Cerebellar nuclear complex (tissue), 1 donor: ENCODE measurements at regions not wholly inside any gene's neighbourhood (a gene's known extent, or its start where the extent isn't known, plus 50 kb on each side); places are given as distances from the start of the nearest gene placed in this dataset.

Experiments
- DNase-seq, 2 experiments: peaks; one replicate each; lab custom pipeline; 2025; lab: John Stamatoyannopoulos, UW

DNA sequence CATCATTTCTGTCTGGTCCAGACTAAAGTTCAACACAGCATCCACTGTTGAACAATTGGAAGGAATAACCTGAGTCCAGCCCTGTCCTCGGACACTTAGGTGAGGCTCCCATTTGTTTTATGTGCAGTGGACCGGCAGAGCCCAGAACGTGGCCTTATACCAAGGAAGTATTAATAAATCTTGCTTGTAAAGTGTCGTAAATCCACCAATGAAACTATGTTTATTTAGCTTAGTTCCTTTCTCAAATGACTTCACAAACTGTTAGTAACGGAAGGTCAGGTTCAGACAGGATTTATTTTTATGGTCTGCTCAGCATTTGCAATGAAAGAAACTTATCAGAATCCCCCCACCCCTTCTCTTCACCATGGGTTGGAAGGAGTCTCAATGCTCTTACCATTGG lies 149.5 kb downstream of the PCSK1 start:
- no peak for DNase-seq

DNA sequence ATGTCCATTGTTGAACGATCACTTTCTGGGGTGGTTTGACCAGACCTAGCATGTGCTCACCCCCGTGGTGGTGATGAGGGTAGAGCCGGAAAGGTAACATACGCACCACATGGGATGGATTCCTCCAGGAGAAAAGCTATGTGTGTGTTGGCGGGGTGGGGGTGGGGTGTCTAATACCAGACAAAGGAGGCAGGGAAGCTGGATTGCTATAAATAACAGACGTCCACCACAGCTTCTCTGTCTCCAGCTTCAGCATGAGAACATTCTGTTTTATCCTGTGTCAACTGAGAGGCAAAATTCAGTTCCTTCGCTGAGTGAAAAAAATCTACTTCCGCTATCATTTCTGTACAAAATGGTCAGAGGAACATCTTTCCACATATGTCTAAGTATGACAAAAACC lies 151.0 kb downstream of the PCSK1 start:
- DNase-seq, result no peak

DNA sequence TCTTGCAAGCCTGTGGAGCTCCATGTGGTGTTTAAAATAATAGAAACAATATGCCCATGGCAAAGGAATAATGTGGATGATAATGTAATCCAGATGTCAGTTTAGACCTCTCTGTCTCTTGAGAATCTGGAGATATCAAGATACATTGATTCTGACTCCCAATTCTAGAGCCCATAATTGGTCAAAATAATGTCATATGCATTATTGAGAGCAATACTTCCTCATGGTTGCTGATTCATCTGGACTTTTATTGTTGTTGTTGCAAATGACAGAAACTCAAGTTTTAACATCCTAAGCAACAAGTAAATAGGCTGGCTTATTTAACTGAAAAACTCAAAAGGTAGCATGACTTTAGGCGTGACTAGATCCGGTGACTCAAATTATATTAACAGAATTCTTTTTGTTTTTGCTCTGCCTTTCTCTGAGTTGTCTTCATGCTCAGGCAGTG lies 152.1 kb downstream of the PCSK1 start:
- DNase-seq, result no peak

DNA sequence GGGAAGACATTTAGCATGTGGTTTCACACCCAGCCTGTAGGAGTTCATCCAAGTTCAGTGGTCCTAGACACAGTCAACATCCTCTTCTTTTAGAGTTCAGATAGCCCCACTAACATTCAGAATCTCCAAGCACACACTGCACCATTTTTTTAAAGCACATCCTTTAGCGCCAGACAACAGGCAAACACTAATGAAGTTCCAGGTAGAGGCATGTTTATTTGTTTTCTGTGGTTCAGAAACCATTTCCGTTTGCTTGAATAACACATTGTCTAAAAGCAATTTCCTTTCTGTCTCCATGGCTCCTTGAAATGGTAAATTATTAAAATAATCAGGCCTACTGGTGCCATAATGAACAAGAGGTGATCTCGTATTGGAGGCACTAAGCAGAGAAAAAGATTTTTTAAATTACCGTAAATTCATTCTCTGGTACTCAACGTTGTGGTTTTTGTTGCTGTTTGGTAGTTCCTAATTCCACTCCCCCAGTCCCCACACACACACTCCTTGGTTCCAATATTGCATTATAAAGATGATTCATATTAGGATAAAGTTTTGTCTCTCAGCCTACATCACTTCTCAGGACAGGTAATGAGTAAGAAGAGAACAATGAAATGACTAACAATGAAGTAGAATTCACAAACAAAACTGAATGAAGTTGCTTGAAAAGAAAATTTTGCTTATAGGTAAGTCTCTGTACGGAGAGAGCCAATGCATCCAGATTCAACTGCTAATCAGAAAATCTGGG lies 153.1 kb downstream of the PCSK1 start:
- DNase-seq, result no peak

DNA sequence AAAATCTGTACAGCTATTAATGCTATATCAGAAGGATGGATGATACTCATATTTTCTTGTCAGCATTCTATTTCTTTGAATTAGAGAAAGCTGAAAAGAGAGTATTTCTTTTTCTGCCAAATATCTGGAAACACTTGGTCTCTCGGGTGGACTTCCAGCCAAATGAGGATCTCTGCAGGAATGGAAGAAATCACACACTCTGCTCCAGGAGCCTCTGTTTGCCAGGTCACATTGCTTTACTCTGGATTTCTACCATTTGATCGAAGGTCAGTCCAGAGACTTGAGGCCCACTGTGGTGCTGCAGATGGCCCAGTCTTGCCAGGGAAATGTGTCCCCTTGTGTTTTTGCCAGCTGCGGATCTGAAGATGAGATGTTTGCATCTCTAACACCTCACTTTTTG lies 154.1 kb downstream of the PCSK1 start:
- no peak for DNase-seq

DNA sequence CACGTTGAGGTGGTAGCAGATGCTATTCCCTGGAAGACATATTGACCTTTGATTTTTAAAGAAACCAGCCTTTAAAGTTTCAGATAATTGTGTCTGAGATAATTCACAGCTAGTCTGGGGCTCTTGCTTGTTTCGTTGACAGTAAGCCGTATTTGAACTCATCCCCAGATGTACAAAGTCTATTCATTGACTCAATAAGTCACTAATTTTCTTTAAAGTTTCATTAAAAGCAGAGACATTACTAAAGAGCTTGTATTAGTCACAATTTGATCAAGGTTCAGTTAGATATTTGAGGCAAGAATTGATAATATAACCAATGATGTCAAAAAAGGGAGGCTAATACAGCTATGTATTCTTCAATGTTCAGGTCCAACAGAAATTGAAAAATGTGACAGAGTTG lies 158.0 kb downstream of the PCSK1 start:
- DNase-seq, result no peak

DNA sequence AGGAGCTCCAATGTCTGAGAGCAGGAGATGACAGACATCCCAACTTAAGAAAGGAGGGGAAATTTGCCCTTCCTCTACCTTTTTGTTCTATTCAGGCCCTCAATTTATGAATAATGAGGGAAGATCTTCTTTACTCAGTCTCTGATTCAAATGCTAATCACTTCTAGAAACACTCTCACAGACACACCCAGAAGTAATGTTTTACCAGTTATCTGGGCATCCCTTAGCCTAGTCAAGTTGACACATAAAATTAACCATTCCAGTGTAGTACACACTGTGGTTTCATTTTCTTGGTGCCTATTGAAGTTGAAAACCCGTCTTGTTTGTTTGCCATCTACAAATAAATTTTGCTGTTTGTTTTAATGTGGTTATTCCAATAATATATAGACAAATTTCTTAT lies 167.6 kb downstream of the PCSK1 start:
- DNase-seq, result no peak

DNA sequence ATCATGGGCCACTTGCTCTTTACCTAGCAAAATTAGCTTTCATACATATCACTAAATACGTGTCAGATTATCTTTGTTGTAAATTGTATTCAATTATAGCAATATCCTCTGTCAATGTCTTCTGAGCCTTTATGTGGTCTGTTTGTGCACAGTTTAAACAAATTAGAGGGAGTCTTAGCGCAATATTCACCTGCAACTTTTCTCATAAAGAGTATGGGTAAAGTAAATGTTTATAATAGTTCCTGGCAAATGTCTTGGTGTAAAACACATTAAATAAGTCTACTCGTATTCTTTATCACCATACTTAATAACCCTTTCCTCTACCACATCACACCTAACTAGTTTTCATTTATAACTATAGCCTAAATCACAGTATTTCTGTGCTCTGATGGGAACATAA lies 169.0 kb downstream of the PCSK1 start:
- DNase-seq, result no peak

DNA sequence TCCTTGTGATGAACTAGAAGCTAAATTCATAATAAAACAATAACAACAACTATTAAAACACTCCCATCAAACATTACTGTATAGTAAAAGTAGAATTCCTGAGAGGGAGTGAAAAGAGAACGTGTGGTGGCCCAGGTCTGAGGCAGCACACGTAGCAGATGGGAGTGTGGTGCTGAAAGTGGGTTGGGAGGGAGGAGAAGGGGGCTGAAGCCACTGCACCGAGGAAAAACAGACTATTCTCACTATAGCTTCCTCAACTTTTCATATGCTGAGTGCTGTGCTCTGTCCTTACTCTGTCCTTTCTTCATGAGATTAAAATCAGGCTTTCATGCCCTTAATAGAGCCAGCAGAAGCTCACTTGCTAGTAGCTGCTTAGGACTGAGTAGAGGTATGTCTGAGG lies 170.9 kb downstream of the PCSK1 start:
- no peak for DNase-seq

DNA sequence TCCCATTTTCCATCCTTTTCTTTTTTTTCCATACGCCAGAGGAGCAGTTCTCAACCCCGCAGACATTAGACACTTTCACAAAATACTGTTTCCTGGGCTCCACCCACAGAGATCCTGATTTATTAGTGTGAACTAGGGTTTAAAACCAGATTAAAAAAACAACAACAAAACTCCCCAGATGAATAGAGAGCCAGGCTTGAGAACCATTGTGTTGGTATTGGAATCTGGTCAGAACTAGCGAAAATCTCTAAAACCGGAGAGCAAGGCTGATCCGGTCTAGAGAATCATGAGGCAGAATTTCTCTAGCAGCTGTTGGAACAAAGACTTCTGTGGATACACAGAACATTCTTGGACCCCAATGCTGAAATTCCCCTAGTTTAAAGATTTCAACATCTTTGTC lies 173.0 kb downstream of the PCSK1 start:
- no peak for DNase-seq

DNA sequence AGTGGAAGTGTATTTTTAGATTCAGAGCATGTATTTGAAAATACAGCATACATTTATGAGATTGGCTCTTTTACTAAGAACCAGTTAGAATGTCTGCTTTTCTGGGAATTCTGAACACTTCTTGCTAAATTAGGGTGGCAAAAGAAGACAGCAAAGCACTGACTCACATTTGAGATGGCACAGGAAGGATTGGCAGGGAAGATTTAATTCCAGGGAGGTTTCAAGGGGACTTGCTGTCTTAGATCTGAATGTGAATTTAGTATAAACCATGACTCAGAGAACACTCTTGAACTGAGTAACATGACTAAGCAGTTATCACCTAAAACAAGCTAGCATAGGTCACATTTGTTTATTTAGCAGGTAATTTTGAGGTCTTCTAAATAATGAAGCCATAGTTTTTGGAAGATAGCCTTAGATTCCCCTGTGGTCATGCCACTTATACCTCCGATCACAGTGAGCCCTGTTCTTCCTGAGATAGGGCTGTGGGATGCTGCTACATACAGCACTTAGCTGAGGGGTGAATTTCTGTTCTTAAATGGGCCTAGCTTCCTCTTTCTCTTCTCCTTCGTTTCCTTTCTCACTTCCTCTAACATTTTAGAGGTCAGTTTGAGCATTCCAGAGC lies 173.8 kb downstream of the PCSK1 start:
- DNase-seq, result no peak

DNA sequence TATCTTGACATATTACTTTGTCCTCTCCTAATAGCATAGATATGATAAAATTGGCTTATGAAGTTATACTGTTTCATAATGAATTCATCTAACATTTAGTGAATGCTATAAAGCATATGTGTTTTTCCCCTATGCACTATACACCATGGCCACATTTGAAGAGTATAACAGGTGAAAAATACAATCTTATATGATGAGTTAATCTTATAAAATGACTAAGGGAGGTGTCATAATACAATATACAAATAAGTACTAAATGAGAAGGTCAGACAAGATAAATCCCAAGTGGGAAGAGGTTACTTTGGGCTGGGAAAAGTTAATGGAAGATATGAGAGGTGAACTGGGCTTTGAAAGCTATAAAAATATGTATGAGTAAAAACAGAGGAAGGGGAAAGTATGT lies 174.4 kb downstream of the PCSK1 start:
- DNase-seq, result no peak

DNA sequence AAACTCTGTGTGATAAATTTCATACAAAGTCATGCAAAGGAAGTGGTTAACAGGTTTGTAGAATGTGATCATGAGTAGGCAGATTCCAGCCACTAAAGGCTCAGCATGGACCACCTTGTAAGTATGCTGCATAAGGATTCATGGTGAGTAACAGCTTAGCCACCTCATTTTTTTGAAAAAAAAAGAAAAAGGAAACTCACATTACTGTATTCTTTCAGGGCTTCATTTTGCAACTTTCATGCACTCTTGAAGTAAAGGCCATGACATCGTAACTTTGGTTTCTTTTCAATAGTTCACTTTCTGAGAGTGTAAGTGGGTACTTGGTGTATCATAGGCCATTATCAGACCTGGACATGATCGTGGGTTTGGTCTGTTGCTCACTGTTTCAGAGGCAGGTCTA lies 175.1 kb downstream of the PCSK1 start:
- no peak for DNase-seq

DNA sequence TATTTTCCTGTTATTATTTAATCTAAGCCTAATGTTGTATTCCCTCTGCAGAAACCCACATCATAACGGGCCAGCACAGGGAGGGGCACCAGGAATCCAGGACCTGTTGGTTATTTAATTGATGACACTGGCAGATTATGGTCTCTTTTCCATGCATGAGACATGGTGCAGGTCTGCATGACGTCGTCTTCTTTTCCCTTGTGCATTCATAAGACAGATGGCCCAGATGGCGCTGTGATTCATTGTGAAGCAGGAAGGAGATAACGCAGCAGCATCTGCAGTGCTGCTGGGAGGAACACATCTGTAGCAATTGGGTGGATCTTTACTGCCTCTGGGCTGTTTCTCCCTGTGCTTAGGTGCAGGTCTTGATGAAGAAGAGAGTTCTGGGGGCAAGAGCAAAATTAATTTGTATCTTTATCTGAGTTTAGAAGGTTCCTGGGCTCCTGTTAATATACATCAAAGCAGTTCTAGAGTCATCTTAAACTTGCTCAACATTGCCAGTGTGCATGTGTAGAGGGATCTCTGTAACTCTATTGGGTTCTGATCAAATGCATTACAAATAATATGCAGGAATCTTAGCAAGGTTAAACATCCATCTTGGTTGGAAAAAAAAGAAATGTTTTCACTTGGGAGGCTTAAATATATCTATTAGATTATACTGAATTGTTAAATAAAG lies 176.1 kb downstream of the PCSK1 start:
- DNase-seq, result no peak

DNA sequence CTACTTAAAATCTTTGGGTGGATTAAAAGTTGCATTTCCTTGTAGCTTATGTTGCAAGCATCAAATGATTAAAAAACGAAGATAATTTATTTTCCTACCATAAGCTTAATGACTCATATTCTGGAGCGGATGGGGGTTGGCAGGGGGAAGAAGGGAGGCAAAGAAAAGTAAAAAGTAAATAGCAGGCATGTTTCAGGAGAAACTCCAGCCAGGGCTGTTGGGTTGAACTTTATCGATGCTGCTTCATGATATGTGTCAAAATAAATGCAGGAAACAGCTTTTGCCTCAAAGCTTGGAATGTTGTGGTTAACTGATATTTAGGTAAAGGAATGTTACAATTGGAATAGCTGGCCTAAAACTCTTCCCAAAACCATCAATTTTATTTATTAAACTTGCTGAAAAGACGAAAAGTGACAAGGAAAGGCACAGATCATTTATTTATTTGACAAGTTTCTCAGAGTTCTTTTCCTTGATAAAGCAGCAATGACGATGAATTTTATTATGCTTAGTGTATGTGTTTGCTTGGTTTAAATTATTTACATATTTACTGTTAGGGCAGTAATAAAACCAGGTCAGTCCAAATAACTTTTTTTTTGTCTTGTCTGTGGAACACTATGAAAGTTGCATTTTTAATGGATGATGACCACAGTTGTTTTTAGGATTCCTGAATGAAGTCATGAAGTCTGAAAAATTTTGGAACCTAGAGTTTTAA lies 177.9 kb downstream of the PCSK1 start:
- no peak for DNase-seq

DNA sequence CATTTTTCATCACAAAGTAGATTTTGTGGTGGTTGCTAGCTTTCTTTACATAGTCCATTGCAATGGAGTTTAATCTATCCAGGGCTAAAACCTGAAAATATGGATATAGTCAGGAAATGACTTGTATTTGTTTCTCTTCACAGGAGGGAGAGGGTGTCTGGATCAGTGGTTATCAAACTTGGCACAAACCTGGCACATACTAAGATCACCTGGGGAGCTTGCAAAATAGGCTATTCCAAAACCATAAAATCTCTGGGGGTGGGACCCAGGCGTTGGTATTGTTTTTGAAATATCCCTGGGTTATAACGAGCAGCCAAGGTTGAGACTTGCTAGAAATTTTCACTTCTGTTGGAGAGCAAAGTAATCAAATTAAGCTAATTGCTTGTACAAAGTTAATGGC lies 179.9 kb downstream of the PCSK1 start:
- no peak for DNase-seq

DNA sequence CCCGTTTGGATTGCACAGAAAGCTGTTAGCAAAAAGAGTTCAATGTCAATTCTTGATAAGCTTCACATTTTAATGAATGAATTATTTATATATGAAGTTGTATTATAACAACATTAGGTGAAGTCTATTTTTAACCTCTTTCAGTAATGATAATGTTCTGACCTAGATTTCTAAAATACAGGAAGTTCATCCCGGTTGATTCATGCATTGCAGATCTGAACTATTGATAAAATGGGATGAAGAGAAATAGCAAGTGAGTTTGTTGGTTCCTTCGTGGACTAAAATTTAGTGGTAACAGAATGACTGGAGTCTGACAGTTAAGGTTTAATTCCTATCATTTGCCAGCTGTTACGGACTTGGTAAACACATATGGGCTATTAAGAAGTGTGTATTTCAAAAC lies 180.5 kb downstream of the PCSK1 start:
- no peak for DNase-seq

DNA sequence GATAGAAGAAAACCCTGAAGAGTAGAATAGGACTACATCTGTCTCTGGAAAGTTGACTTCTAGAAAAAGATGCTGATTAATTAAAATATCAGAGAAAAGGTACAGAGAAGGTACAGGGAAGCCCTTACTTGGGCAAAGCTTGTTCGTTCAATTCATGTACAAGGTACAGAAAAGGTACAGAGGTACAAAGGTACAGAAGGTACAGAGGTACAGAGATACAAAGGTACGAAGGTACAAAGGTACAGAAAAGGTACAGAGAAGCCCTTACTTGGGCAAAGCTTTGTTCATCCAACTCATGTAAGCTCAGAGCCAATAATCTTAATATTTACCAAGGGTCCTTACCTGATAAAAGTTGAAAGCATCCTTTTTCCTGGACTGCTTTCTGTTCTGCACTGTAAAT lies 182.3 kb downstream of the PCSK1 start:
- DNase-seq, result no peak

DNA sequence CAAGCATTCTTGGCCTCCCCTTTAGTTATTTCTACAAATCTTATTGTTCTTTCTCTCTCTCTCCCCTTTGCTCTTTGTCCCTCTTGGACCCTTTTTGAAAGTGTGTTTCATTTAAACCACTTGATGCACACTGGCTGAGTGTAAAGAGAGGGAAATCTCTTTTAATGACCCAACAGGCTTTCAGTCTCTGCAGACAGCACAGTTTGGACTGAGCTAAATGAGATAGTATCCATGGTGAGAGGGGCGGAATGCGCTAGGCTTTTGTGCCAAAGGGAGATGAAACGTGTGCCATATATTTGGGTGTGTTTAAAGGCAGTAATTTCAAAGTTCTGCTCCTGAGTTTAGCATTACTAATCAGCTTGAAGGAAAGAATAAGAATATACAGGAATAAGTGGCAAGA lies 184.9 kb downstream of the PCSK1 start:
- no peak for DNase-seq

DNA sequence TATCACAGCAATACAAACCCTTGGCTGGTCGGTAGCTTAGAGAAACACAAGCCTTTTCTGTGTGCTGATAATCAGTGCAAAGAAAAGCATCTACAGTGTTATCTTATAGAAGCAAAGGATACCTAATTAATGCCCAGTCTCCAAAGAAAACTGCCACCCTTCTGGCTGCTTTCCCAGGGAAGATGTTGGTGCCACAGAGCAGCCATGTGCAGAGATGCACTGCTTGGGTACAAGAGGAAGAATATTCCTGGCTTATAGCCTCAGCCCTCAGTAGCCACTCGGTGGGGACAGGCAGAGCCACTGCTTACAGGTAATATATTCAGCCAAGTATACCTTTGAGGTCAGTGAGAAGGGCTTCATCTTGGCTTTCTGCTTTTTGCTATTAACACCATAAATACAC lies 185.3 kb downstream of the PCSK1 start:
- no peak for DNase-seq

DNA sequence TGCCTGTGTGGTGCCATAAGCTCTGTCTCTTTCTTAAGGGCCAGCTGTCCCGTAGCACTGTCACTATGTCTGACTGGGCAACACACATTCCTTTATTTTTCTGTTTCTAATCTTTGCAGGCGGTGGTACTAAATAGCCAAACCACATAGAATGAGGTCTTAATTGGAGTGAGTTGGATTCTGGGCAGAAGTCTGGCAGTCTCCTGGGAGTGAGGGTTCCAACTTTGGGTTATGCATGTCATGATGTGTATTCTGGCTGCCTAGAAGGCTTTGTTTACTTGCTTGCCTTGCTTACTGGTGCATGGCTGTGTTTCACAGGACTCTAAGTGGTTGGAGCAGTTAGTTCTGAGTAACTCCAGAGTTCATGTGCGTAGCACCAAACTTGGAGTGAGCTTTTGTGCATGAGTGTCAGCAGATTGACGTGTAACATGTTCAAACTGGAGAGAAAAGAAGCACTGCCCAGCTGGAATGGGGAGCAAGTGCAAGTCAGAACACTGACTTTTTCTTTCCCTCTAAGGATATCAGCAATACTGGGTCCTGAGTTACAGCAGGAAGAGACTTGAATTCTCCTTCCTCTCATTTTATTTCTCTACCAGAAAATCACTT lies 185.8 kb downstream of the PCSK1 start:
- no peak for DNase-seq
